Smooth muscle cell (in vitro differentiated cells): ENCODE measurements at regions not wholly inside any gene's neighbourhood (a gene's known extent, or its start where the extent isn't known, plus 50 kb on each side); places are given as distances from the start of the nearest gene placed in this dataset.

Experiments
- DNase-seq: peaks from one replicate; lab custom pipeline; 2025; ENCODE audit not compliant: unreplicated experiment; lab: John Stamatoyannopoulos, UW
- H2AFZ ChIP-seq: fragments of 200-600 bp; sonication (generic); 2 replicates; pipeline ENCODE4 v1.6.0; 2016; ENCODE audit warnings: antibody characterized with exemption, low read depth, mild to moderate bottlenecking
- H3F3A ChIP-seq: fragments of 200-600 bp; sonication (generic); 2 replicates; pipeline ENCODE4 v1.6.0; 2017; ENCODE audit warnings: antibody characterized with exemption, low read depth
- H3K27ac ChIP-seq: fragments of 200-600 bp; sonication (generic); 2 replicates; pipeline ENCODE4 v1.5.1; 2016; ENCODE audit warnings: low read depth, mild to moderate bottlenecking
- H3K27me3 ChIP-seq: fragments of 200-600 bp; sonication (generic); 2 replicates; pipeline ENCODE4 v1.6.1; 2016; ENCODE audit warnings: low read depth, mild to moderate bottlenecking
- H3K36me3 ChIP-seq: fragments of 200-600 bp; sonication (generic); 2 replicates; pipeline ENCODE4 v1.5.1; 2016; ENCODE audit warnings: low read depth
- H3K4me1 ChIP-seq: fragments of 200-600 bp; sonication (generic); 2 replicates; pipeline ENCODE4 v1.5.1; 2016; ENCODE audit warnings: low read depth
- H3K4me2 ChIP-seq: fragments of 200-600 bp; sonication (generic); 2 replicates; pipeline ENCODE4 v1.6.0; 2016; ENCODE audit warnings: mild to moderate bottlenecking
- H3K4me3 ChIP-seq: fragments of 200-600 bp; sonication (generic); 2 replicates; pipeline ENCODE4 v1.5.1; 2016; ENCODE audit warnings: mild to moderate bottlenecking
- H3K79me2 ChIP-seq: fragments of 200-600 bp; sonication (generic); 2 replicates; pipeline ENCODE4 v1.6.0; 2016; ENCODE audit warnings: low read depth, mild to moderate bottlenecking
- H3K9ac ChIP-seq: fragments of 200-600 bp; sonication (generic); 2 replicates; pipeline ENCODE4 v1.6.0; 2016; ENCODE audit warnings: low read depth
- H3K9me3 ChIP-seq: fragments of 200-600 bp; sonication (generic); replicated peaks from 2 replicates; pipeline ENCODE4 v1.5.1; 2016; ENCODE audit warnings: low read depth
- H4K20me1 ChIP-seq: fragments of 200-600 bp; sonication (generic); 2 replicates; pipeline ENCODE4 v1.6.0; 2016; ENCODE audit warnings: low read depth
- WGBS: methylation state at CpG from one replicate; pipeline ENCODE4 v1.1.7; 2016; ENCODE audit warnings: low lambda C conversion rate; 5-methylcytosine and 5-hydroxymethylcytosine counted together
- TF ChIP-seq, protein P1 (sequence below): fragments of 200-600 bp; sonication (generic); IDR thresholded peaks from 2 replicates; pipeline ENCODE4 v1.5.1; 2017; ENCODE audit warnings: borderline replicate concordance, mild to moderate bottlenecking, antibody characterized with exemption; ENCODE audit not compliant: insufficient read depth, poor library complexity, severe bottlenecking

DNA sequence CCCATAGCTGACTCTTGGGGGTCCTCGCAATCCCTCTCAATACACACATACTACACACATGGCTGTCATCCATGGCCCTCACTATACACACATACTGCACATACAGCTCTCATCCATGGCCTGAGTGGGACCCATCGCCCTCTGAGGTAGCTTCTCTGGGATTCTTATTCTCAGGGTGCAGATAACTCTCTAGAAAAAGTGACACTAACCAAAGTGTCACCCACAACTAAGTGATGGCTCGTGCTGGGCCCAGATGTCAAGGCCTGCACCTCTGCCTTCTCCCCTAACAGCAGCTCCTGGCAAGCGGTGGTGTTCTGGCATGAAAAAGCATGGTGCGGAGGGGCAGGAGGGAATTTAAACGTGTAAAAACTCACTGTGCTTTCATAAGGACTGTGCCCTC is 62.7 kb upstream of the ZPBP start:
- Histone ChIP-seq H3K9me3 (no peaks in the 10 kb centered on the region), H3K4me2 (no peak overlapping the region), H2AFZ (no peak overlapping the region), H3K27me3 (no peaks in the 10 kb centered on the region), H4K20me1 (no peaks in the 10 kb centered on the region), H3K4me3 (no peak overlapping the region), H3K27ac (no peak overlapping the region), H3F3A (no peaks in the 10 kb centered on the region), H3K79me2 (no peaks in the 10 kb centered on the region), H3K36me3 (no peaks in the 10 kb centered on the region), H3K9ac (no peak overlapping the region), H3K4me1 (no peaks in the 10 kb centered on the region)
- no peak for DNase-seq
- 85% methylated on average over 6 of the region's 6 CpGs for WGBS
- TF ChIP-seq, protein P1, sequence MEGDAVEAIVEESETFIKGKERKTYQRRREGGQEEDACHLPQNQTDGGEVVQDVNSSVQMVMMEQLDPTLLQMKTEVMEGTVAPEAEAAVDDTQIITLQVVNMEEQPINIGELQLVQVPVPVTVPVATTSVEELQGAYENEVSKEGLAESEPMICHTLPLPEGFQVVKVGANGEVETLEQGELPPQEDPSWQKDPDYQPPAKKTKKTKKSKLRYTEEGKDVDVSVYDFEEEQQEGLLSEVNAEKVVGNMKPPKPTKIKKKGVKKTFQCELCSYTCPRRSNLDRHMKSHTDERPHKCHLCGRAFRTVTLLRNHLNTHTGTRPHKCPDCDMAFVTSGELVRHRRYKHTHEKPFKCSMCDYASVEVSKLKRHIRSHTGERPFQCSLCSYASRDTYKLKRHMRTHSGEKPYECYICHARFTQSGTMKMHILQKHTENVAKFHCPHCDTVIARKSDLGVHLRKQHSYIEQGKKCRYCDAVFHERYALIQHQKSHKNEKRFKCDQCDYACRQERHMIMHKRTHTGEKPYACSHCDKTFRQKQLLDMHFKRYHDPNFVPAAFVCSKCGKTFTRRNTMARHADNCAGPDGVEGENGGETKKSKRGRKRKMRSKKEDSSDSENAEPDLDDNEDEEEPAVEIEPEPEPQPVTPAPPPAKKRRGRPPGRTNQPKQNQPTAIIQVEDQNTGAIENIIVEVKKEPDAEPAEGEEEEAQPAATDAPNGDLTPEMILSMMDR: no peak

DNA sequence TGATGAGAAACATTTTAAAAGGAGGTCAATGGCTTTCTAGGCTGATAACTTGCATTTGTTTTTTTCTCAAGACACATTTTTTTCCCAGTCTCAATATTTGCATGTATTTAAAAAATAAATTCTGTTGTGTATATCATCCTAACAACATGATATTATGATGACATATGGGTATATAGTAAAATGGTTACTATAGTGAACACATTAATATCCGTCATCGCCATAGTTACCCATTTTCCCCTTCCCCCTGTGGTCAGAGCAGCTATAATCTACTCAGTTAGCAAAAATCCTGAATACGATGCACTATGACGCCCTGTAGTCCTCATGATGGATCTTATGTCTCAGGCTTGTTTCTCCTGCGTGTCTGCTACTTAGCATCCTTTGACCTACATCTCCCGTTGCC is 60.9 kb upstream of the ZPBP start:
- H3K79me2 ChIP-seq: no peaks in the 10 kb centered on the region
- H2AFZ ChIP-seq: no peak overlapping the region
- TF ChIP-seq, protein P1: no peak
- no peak for DNase-seq
- no peak overlapping the region for H3K27ac ChIP-seq
- 94% methylated on average over 6 of the region's 6 CpGs for WGBS
- peaks cover 7% of the 10 kb centered on the region for H3K27me3 ChIP-seq
- H3K4me3 ChIP-seq: no peak overlapping the region
- H3K4me2 ChIP-seq: no peak overlapping the region
- no peaks in the 10 kb centered on the region for H3F3A ChIP-seq
- H3K9ac ChIP-seq: no peak overlapping the region
- no peaks in the 10 kb centered on the region for H3K9me3 ChIP-seq
- H3K4me1 ChIP-seq: no peaks in the 10 kb centered on the region
- H4K20me1 ChIP-seq: no peaks in the 10 kb centered on the region
- no peaks in the 10 kb centered on the region for H3K36me3 ChIP-seq

DNA sequence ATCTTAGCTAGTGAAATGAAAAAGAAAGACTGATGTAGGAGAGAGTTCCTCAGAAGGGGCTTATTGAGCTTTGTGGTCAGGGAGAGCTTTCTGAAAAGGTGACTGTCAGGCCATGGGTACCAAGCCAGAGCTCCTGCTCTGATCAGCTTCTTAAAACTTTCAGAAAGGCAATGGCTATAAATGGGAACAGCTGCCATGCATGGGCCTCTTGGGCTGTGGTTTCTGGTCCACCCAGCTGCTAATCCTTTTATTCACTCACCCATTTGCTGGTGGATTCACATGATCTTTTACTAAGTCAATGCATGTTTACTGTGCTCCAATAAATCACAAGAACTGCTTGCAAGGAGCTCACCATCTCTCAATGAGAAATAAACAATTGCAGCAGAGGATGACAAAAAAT is 60.1 kb upstream of the ZPBP start:
- Histone ChIP-seq H3K79me2 (no peaks in the 10 kb centered on the region), H3K27ac (no peak overlapping the region), H3F3A (no peaks in the 10 kb centered on the region), H2AFZ (no peak overlapping the region), H3K4me2 (no peak overlapping the region), H3K9ac (no peak overlapping the region), H3K27me3 (peaks cover 7% of the 10 kb centered on the region), H3K4me1 (no peaks in the 10 kb centered on the region), H3K36me3 (no peaks in the 10 kb centered on the region), H4K20me1 (no peaks in the 10 kb centered on the region), H3K9me3 (no peaks in the 10 kb centered on the region), H3K4me3 (no peak overlapping the region)
- no peak for DNase-seq
- TF ChIP-seq, protein P1: no peak

DNA sequence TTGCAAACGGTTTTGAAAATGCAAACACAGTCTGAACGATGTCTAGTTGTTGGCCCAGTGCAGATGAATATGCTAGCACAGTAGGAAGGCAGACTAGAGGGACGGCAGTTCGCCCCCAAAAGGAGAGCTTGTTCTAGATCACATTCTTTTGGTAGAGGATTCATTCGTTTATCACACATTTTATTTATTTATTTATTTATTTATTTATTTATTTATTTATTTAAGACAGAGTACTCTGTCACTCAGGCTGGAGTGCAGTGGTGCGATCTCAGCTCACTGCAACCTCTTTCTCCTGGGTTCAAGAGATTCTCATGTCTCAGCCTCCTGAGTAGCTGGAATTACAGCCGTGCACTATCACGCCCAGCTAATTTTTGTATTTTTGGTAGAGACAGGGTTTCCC is 59.4 kb upstream of the ZPBP start:
- Histone ChIP-seq H3K27me3 (peaks cover 12% of the 10 kb centered on the region), H3F3A (no peaks in the 10 kb centered on the region), H3K79me2 (no peaks in the 10 kb centered on the region), H3K4me1 (no peaks in the 10 kb centered on the region), H4K20me1 (no peaks in the 10 kb centered on the region), H3K9ac (no peak overlapping the region), H3K9me3 (no peaks in the 10 kb centered on the region), H2AFZ (no peak overlapping the region), H3K36me3 (no peaks in the 10 kb centered on the region), H3K27ac (no peak overlapping the region), H3K4me3 (no peak overlapping the region), H3K4me2 (no peak overlapping the region)
- 92% methylated on average over 8 of the region's 8 CpGs for WGBS
- TF ChIP-seq, protein P1: no peak
- DNase-seq: no peak
